MM.1S (cell line): ENCODE measurements at regions not wholly inside any gene's neighbourhood (a gene's known extent, or its start where the extent isn't known, plus 50 kb on each side); places are given as distances from the start of the nearest gene placed in this dataset.

ENCODE experiments used
- EZH2 ChIP-seq: fragments of 300-600 bp; sonication (generic); optimal IDR thresholded peaks from 2 replicates; pipeline ENCODE3; 2017; ENCODE audit warnings: low read depth, mild to moderate bottlenecking, antibody characterized with exemption, low read length, mixed read lengths
- EZH2phosphoT487 ChIP-seq: fragments of 300-600 bp; sonication (generic); IDR thresholded peaks from 2 replicates; pipeline ENCODE4 v1.6.1; 2018; ENCODE audit warnings: antibody characterized with exemption, low read length
- TF ChIP-seq, protein P1 (sequence below): fragments of 300-600 bp; sonication (generic); IDR thresholded peaks from 2 replicates; pipeline ENCODE4 v1.5.1; 2016; ENCODE audit warnings: antibody characterized with exemption, low read length, mixed read lengths

DNA sequence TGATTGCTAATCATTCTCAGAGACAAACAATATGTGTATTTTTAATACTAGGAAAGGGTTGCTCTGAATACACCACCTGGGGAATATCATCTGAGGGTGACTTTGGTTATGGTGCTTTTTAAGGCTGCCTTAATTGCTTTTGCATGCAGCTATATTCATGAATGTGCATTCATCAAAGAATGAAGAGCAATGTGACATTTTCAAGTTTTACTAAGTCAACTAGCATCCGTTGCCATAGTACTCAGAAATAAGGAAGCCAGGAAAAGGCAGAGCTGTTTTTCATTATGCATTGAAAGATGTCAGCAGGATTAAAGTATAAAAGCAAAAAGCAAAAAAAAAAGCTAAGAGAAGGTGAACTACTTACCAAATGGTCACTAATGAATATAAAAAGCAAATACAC lies 67.4 kb upstream of the PCDH18 start:
- TF ChIP-seq, protein P1, sequence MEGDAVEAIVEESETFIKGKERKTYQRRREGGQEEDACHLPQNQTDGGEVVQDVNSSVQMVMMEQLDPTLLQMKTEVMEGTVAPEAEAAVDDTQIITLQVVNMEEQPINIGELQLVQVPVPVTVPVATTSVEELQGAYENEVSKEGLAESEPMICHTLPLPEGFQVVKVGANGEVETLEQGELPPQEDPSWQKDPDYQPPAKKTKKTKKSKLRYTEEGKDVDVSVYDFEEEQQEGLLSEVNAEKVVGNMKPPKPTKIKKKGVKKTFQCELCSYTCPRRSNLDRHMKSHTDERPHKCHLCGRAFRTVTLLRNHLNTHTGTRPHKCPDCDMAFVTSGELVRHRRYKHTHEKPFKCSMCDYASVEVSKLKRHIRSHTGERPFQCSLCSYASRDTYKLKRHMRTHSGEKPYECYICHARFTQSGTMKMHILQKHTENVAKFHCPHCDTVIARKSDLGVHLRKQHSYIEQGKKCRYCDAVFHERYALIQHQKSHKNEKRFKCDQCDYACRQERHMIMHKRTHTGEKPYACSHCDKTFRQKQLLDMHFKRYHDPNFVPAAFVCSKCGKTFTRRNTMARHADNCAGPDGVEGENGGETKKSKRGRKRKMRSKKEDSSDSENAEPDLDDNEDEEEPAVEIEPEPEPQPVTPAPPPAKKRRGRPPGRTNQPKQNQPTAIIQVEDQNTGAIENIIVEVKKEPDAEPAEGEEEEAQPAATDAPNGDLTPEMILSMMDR: no peak
- no peak for TF ChIP-seq EZH2phosphoT487
- TF ChIP-seq EZH2: no peak
